ENCODE measurements at regions not wholly inside any gene's neighbourhood (a gene's known extent, or its start where the extent isn't known, plus 50 kb on each side); places are given as distances from the start of the nearest gene placed in this dataset.

DNA sequence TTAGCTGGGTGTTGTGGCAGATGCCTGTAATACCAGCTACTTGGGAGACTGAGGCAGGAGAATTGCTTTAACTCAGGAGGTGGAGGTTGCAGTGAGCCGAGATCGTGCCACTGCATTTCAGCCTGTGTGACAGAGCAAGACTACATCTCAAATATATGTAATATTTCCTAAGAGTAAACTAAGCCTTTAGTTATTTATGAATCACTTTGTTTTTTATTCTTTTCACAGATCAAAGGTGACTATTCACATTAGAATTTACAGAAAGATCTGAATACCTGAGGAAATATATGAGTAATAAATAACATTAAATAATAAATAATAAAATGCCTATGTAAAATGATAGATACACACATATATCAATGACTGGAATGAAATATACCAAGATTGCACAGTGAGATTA is 630.8 kb upstream of the IMPG1 start:
- no peak for DNase-seq (ENCODE audit: low read depth)
- TF ChIP-seq, protein P1, sequence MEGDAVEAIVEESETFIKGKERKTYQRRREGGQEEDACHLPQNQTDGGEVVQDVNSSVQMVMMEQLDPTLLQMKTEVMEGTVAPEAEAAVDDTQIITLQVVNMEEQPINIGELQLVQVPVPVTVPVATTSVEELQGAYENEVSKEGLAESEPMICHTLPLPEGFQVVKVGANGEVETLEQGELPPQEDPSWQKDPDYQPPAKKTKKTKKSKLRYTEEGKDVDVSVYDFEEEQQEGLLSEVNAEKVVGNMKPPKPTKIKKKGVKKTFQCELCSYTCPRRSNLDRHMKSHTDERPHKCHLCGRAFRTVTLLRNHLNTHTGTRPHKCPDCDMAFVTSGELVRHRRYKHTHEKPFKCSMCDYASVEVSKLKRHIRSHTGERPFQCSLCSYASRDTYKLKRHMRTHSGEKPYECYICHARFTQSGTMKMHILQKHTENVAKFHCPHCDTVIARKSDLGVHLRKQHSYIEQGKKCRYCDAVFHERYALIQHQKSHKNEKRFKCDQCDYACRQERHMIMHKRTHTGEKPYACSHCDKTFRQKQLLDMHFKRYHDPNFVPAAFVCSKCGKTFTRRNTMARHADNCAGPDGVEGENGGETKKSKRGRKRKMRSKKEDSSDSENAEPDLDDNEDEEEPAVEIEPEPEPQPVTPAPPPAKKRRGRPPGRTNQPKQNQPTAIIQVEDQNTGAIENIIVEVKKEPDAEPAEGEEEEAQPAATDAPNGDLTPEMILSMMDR (conservative IDR thresholded peaks at IDR 0.05; ENCODE audit: low read depth, low read length) = no peak

DNA sequence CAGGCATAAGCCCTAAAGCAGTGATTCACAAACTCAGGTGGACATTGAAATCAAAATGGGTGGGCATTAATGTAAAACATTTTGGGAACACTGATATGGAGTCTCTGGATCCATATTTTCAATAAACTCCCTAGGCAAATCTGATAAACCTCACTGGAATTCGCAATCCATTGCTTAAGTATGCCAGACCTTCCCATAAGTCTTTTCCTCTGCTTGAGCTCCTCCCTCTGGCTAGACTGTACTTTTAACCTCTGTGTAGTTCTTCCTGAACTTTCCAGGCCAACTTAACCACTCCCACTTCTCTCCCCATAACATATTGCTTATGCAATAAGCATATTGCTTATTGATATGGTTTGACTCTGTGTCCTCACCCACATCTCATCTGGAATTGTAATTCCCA is 629.7 kb upstream of the IMPG1 start:
- TF ChIP-seq, protein P1 (conservative IDR thresholded peaks at IDR 0.05; ENCODE audit: low read depth, low read length) = no peak
- no peak overlapping the region for H3K4me3 ChIP-seq (ENCODE audit: low read length)
- DNase-seq (ENCODE audit: low read depth) = no peak

More for the DNA sequence above, 630.8 kb upstream of the IMPG1 start:
- no peak overlapping the region for H3K4me3 ChIP-seq (ENCODE audit: low read length)

- no peak for DNase-seq (ENCODE audit: low read depth)
- no peak overlapping the region for H3K4me3 ChIP-seq (ENCODE audit: low read length)
- TF ChIP-seq, protein P1 (conservative IDR thresholded peaks at IDR 0.05; ENCODE audit: low read depth, low read length) = no peak
Measured at GRCh38 chr6:76701610-76702009, 629.1 kb upstream of the IMPG1 start.

GRCh38 chr6:76697585-76697984 is 625.1 kb upstream of the IMPG1 start:
- no peak for DNase-seq (ENCODE audit: low read depth)
- no peak overlapping the region for H3K4me3 ChIP-seq (ENCODE audit: low read length)
- TF ChIP-seq, protein P1 (conservative IDR thresholded peaks at IDR 0.05; ENCODE audit: low read depth, low read length) = peak; percentile 44

GRCh38 chr6:76694795-76695194 is 622.3 kb upstream of the IMPG1 start:
- DNase-seq (ENCODE audit: low read depth) = no peak
- H3K4me3 ChIP-seq (ENCODE audit: low read length) = no peak overlapping the region
- TF ChIP-seq, protein P1 (conservative IDR thresholded peaks at IDR 0.05; ENCODE audit: low read depth, low read length) = no peak

GRCh38 chr6:76684875-76685274 is 612.4 kb upstream of the IMPG1 start:
- DNase-seq (ENCODE audit: low read depth) = no peak

GRCh38 chr6:76683985-76684384 is 611.5 kb upstream of the IMPG1 start:
- no peak for DNase-seq (ENCODE audit: low read depth)
- TF ChIP-seq, protein P1 (conservative IDR thresholded peaks at IDR 0.05; ENCODE audit: low read depth, low read length) = no peak
- H3K4me3 ChIP-seq (ENCODE audit: low read length) = no peak overlapping the region

More at GRCh38 chr6:76684875-76685274, 612.4 kb upstream of the IMPG1 start:
- H3K4me3 ChIP-seq (ENCODE audit: low read length) = no peak overlapping the region
- TF ChIP-seq, protein P1 (conservative IDR thresholded peaks at IDR 0.05; ENCODE audit: low read depth, low read length) = peak; percentile 21

All from retinal pigment epithelial cell (primary cell).